ENCODE measurements at regions not wholly inside any gene's neighbourhood (a gene's known extent, or its start where the extent isn't known, plus 50 kb on each side); places are given as distances from the start of the nearest gene placed in this dataset.
"Not testable (repeated sequence)": the region's sequence is repeated elsewhere in the genome, so short reads cannot be mapped to it uniquely, and the experiment has no call there.

DNA sequence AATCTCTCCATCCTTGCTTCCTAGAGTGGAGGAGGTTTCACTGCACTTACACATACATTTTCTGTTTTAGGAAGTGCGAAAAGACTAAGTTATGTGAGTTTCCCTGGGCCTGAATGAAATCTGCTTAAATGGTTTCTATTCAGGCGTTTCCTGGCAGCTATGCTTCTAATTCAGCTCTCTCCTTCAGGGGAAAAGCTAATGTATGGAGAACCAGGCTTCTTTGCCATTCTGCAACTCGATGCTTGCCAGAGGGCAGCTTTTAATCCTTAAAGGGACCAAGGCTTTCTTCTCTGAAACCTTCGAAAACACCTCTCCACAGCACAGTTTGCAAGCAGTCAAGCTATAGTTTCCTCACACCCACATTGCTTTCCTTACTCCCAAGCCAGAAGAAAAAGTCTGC is 89.5 kb upstream of the ARX start (continued):
- TF ChIP-seq, protein P1, sequence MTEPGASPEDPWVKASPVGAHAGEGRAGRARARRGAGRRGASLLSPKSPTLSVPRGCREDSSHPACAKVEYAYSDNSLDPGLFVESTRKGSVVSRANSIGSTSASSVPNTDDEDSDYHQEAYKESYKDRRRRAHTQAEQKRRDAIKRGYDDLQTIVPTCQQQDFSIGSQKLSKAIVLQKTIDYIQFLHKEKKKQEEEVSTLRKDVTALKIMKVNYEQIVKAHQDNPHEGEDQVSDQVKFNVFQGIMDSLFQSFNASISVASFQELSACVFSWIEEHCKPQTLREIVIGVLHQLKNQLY (CRISPR knock-in tag; IDR thresholded peaks at IDR 0.05): no peak
- TF ChIP-seq, protein P2, sequence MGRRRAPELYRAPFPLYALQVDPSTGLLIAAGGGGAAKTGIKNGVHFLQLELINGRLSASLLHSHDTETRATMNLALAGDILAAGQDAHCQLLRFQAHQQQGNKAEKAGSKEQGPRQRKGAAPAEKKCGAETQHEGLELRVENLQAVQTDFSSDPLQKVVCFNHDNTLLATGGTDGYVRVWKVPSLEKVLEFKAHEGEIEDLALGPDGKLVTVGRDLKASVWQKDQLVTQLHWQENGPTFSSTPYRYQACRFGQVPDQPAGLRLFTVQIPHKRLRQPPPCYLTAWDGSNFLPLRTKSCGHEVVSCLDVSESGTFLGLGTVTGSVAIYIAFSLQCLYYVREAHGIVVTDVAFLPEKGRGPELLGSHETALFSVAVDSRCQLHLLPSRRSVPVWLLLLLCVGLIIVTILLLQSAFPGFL (CRISPR knock-in tag; IDR thresholded peaks at IDR 0.05; ENCODE audit: borderline replicate concordance): no peak
- no peak for TF ChIP-seq KAT7 (CRISPR knock-in tag; IDR thresholded peaks at IDR 0.05; ENCODE audit: borderline replicate concordance)
- no peak for TF ChIP-seq ATF1 (CRISPR knock-in tag; IDR thresholded peaks at IDR 0.05)
- TF ChIP-seq, protein P3, sequence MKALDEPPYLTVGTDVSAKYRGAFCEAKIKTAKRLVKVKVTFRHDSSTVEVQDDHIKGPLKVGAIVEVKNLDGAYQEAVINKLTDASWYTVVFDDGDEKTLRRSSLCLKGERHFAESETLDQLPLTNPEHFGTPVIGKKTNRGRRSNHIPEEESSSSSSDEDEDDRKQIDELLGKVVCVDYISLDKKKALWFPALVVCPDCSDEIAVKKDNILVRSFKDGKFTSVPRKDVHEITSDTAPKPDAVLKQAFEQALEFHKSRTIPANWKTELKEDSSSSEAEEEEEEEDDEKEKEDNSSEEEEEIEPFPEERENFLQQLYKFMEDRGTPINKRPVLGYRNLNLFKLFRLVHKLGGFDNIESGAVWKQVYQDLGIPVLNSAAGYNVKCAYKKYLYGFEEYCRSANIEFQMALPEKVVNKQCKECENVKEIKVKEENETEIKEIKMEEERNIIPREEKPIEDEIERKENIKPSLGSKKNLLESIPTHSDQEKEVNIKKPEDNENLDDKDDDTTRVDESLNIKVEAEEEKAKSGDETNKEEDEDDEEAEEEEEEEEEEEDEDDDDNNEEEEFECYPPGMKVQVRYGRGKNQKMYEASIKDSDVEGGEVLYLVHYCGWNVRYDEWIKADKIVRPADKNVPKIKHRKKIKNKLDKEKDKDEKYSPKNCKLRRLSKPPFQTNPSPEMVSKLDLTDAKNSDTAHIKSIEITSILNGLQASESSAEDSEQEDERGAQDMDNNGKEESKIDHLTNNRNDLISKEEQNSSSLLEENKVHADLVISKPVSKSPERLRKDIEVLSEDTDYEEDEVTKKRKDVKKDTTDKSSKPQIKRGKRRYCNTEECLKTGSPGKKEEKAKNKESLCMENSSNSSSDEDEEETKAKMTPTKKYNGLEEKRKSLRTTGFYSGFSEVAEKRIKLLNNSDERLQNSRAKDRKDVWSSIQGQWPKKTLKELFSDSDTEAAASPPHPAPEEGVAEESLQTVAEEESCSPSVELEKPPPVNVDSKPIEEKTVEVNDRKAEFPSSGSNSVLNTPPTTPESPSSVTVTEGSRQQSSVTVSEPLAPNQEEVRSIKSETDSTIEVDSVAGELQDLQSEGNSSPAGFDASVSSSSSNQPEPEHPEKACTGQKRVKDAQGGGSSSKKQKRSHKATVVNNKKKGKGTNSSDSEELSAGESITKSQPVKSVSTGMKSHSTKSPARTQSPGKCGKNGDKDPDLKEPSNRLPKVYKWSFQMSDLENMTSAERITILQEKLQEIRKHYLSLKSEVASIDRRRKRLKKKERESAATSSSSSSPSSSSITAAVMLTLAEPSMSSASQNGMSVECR (CRISPR knock-in tag; IDR thresholded peaks at IDR 0.05; ENCODE audit: borderline replicate concordance): no peak

DNA sequence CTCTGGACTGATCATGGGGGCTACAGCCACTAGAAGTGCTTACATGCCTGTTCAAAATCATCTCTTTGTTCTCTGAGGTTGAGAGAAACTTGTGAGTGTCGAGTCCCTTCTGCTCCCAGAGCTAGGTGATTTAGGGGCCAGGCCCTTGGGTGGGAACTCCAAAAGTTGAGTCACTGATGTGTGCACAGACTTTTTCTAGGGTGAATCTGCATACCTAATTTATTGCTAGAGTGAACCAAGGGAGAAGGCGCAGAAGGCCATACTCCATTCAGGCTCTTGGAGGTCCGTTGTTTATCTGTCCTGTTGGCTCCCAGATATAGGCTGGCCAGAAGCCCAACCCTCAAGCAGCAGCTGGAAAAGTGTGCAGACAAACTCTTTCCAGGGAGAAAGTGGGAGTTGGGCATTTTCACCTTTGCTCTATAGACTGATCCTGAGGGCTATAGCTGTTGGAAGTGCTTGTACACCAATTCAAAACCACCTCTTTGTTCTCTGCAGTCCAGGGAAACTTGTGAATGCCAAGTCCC is 80.8 kb upstream of the ARX start:
- Mint-ChIP-seq H3K4me1 (no peaks in the 10 kb centered on the region), H3K36me3 (no peaks in the 10 kb centered on the region), H3K27ac (no peak overlapping the region), H3K27me3 (ENCODE audit: low read depth) (no peaks in the 10 kb centered on the region), H3K9me3 (peaks cover 2% of the 10 kb centered on the region; the same call in 1 of the 2 replicates), H3K4me3 (no peak overlapping the region)
- ChIA-PET POLR2A (no interaction called here), CTCF (no interaction called here)
- DNase-seq (ENCODE audit: low spot score): no peak
- TF ChIP-seq, protein P4, sequence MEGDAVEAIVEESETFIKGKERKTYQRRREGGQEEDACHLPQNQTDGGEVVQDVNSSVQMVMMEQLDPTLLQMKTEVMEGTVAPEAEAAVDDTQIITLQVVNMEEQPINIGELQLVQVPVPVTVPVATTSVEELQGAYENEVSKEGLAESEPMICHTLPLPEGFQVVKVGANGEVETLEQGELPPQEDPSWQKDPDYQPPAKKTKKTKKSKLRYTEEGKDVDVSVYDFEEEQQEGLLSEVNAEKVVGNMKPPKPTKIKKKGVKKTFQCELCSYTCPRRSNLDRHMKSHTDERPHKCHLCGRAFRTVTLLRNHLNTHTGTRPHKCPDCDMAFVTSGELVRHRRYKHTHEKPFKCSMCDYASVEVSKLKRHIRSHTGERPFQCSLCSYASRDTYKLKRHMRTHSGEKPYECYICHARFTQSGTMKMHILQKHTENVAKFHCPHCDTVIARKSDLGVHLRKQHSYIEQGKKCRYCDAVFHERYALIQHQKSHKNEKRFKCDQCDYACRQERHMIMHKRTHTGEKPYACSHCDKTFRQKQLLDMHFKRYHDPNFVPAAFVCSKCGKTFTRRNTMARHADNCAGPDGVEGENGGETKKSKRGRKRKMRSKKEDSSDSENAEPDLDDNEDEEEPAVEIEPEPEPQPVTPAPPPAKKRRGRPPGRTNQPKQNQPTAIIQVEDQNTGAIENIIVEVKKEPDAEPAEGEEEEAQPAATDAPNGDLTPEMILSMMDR (IDR thresholded peaks at IDR 0.05): no peak
- TF ChIP-seq ATF1 (CRISPR knock-in tag; IDR thresholded peaks at IDR 0.05): no peak
- no peak for TF ChIP-seq SMAD3 (CRISPR knock-in tag; IDR thresholded peaks at IDR 0.05; ENCODE audit: borderline replicate concordance)
- no peak for TF ChIP-seq GABPB1 (CRISPR knock-in tag; IDR thresholded peaks at IDR 0.05)
- no peak for TF ChIP-seq KAT7 (CRISPR knock-in tag; IDR thresholded peaks at IDR 0.05; ENCODE audit: borderline replicate concordance)
- TF ChIP-seq ZNF263 (CRISPR knock-in tag; IDR thresholded peaks at IDR 0.05; ENCODE audit: low read depth): no peak
- no peak for TF ChIP-seq IRF2 (CRISPR knock-in tag; IDR thresholded peaks at IDR 0.05; ENCODE audit: borderline replicate concordance, low read depth)
- TF ChIP-seq OVOL2 (CRISPR knock-in tag; IDR thresholded peaks at IDR 0.05; ENCODE audit: borderline replicate concordance): no peak
- TF ChIP-seq CREM (CRISPR knock-in tag; IDR thresholded peaks at IDR 0.05): no peak
- no peak for TF ChIP-seq ETV6 (CRISPR knock-in tag; IDR thresholded peaks at IDR 0.05)
- TF ChIP-seq ZNF121 (CRISPR knock-in tag; IDR thresholded peaks at IDR 0.05): no peak
- TF ChIP-seq TP53 (CRISPR knock-in tag; IDR thresholded peaks at IDR 0.05): no peak
- no peak for TF ChIP-seq NR1H2 (CRISPR knock-in tag; IDR thresholded peaks at IDR 0.05)
- TF ChIP-seq, protein P5, sequence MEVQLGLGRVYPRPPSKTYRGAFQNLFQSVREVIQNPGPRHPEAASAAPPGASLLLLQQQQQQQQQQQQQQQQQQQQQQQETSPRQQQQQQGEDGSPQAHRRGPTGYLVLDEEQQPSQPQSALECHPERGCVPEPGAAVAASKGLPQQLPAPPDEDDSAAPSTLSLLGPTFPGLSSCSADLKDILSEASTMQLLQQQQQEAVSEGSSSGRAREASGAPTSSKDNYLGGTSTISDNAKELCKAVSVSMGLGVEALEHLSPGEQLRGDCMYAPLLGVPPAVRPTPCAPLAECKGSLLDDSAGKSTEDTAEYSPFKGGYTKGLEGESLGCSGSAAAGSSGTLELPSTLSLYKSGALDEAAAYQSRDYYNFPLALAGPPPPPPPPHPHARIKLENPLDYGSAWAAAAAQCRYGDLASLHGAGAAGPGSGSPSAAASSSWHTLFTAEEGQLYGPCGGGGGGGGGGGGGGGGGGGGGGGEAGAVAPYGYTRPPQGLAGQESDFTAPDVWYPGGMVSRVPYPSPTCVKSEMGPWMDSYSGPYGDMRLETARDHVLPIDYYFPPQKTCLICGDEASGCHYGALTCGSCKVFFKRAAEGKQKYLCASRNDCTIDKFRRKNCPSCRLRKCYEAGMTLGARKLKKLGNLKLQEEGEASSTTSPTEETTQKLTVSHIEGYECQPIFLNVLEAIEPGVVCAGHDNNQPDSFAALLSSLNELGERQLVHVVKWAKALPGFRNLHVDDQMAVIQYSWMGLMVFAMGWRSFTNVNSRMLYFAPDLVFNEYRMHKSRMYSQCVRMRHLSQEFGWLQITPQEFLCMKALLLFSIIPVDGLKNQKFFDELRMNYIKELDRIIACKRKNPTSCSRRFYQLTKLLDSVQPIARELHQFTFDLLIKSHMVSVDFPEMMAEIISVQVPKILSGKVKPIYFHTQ (CRISPR knock-in tag; IDR thresholded peaks at IDR 0.05): no peak
- TF ChIP-seq EMX1 (CRISPR knock-in tag; IDR thresholded peaks at IDR 0.05): no peak
- no peak for TF ChIP-seq FOXP1 (CRISPR knock-in tag; IDR thresholded peaks at IDR 0.05; ENCODE audit: borderline replicate concordance)
- no peak for TF ChIP-seq NR2C2 (CRISPR knock-in tag; IDR thresholded peaks at IDR 0.05)
- TF ChIP-seq ZNF232 (CRISPR knock-in tag; IDR thresholded peaks at IDR 0.05): no peak
- no peak for ATAC-seq

DNA sequence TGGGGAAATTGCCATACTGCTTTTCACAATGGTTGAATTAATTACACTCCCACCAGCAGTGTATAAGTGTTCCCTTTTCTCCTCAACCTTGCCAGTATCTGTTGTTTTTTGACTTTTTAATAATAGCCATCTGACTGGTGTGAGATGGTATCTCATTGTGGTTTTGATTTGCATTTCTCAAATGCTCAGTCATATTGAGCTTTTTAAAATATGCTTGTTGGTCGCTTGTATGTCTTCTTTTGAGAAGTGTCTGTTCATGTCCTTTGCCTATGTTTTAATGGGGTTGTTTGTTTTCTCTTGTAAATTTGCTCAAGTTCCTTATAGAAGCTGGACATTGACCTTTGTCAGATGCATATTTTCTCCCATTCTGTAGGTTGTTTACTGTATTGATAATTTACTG is 75.4 kb upstream of the ARX start:
- H3K4me1 Mint-ChIP-seq; POLR2A ChIA-PET; H3K27ac Mint-ChIP-seq; H3K36me3 Mint-ChIP-seq; DNase-seq (ENCODE audit: low spot score); ATAC-seq; CTCF ChIA-PET; H3K9me3 Mint-ChIP-seq; H3K4me3 Mint-ChIP-seq; H3K27me3 Mint-ChIP-seq (ENCODE audit: low read depth): not testable (repeated sequence)

All from WTC11 (cell line).